ENCODE measurements at regions not wholly inside any gene's neighbourhood (a gene's known extent, or its start where the extent isn't known, plus 50 kb on each side); places are given as distances from the start of the nearest gene placed in this dataset.
"Not testable (repeated sequence)": the region's sequence is repeated elsewhere in the genome, so short reads cannot be mapped to it uniquely, and the experiment has no call there.

DNA sequence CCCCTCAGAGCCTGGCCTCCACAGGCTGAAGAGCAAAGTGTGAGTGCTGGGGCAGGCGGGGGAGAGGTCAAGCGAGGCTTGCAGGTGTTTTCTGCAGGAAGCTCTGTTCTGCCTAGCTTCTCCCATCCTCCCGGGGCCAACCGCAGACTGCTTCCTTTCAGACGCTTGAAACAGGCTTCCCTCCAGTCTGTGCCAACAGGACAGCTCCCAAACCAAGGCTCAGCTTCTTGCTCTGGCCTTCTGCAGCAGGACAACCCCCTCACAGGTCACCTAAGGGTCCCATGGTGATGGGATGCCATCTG lies 120.8 kb downstream of the LRRC37A3 start:
- TF ChIP-seq, protein P1, sequence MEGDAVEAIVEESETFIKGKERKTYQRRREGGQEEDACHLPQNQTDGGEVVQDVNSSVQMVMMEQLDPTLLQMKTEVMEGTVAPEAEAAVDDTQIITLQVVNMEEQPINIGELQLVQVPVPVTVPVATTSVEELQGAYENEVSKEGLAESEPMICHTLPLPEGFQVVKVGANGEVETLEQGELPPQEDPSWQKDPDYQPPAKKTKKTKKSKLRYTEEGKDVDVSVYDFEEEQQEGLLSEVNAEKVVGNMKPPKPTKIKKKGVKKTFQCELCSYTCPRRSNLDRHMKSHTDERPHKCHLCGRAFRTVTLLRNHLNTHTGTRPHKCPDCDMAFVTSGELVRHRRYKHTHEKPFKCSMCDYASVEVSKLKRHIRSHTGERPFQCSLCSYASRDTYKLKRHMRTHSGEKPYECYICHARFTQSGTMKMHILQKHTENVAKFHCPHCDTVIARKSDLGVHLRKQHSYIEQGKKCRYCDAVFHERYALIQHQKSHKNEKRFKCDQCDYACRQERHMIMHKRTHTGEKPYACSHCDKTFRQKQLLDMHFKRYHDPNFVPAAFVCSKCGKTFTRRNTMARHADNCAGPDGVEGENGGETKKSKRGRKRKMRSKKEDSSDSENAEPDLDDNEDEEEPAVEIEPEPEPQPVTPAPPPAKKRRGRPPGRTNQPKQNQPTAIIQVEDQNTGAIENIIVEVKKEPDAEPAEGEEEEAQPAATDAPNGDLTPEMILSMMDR (IDR thresholded peaks at IDR 0.05; ENCODE audit: low read depth, low read length, poor library complexity, severe bottlenecking), result not testable (repeated sequence)
- TF ChIP-seq EZH2phosphoT487 (IDR thresholded peaks at IDR 0.05; ENCODE audit: borderline replicate concordance, low read length), result not testable (repeated sequence)
